WTC11 (cell line): ENCODE measurements at regions not wholly inside any gene's neighbourhood (a gene's known extent, or its start where the extent isn't known, plus 50 kb on each side); places are given as distances from the start of the nearest gene placed in this dataset.
"Not testable (repeated sequence)": the region's sequence is repeated elsewhere in the genome, so short reads cannot be mapped to it uniquely, and the experiment has no call there.

Experiments
- ATAC-seq: fragments of 200-7000 bp; cut with Tn5 transposase; 2 replicates; pipeline ENCODE4 v1.10.0; 2021; ENCODE audit warnings: mild to moderate bottlenecking, moderate library complexity
- CTCF ChIA-PET: fragments of 300-600 bp; sonication (Branson Sonifier 250); formaldehyde crosslinking; loops from one replicate; lab custom pipeline; 2021; ENCODE audit warnings: antibody characterized with exemption; lab: Charles Lee
- POLR2A ChIA-PET: fragments of 350-600 bp; sonication (Branson Sonifier 250); formaldehyde crosslinking; loops from one replicate; lab custom pipeline; 2021; ENCODE audit warnings: antibody characterized with exemption; lab: Charles Lee
- DNase-seq: peaks from one replicate; pipeline ENCODE4 v3.0.0; 2021; ENCODE audit warnings: low spot score
- H3K27ac Mint-ChIP-seq: 2 replicates; pipeline ENCODE4 v1.8.0; 2021; ENCODE audit warnings: mixed read lengths
- H3K27me3 Mint-ChIP-seq: 2 replicates; pipeline ENCODE4 v1.8.0; 2021; ENCODE audit warnings: low read depth, mild to moderate bottlenecking, moderate library complexity, mixed read lengths
- H3K36me3 Mint-ChIP-seq: 2 replicates; pipeline ENCODE4 v1.8.0; 2021; ENCODE audit warnings: mixed read lengths
- H3K4me1 Mint-ChIP-seq: 2 replicates; pipeline ENCODE4 v1.8.0; 2022; ENCODE audit warnings: mixed read lengths
- H3K4me3 Mint-ChIP-seq: 2 replicates; pipeline ENCODE4 v1.8.0; 2021; ENCODE audit warnings: mild to moderate bottlenecking, moderate library complexity, mixed read lengths
- H3K9me3 Mint-ChIP-seq: 2 replicates; pipeline ENCODE4 v1.8.0; 2021; ENCODE audit warnings: mixed read lengths
- CTCF ChIP-seq: fragments of 200-600 bp; IDR thresholded peaks from 2 replicates; pipeline ENCODE4 v1.8.0; 2022; ENCODE audit warnings: antibody characterized with exemption
- ESRRA ChIP-seq: sonication (generic); formaldehyde crosslinking; IDR thresholded peaks from 2 replicates; pipeline ENCODE4 v1.8.1; 2022; ENCODE audit warnings: mild to moderate bottlenecking, missing genetic modification reagents, borderline replicate concordance
- HMGA2 ChIP-seq: fragments of 250-450 bp; sonication (Bioruptor Pico); IDR thresholded peaks from 2 replicates; pipeline ENCODE4 v1.4.0; 2021; ENCODE audit warnings: mild to moderate bottlenecking, moderate library complexity
- IRF2 ChIP-seq: sonication (generic); formaldehyde crosslinking; IDR thresholded peaks from 2 replicates; pipeline ENCODE4 v1.8.0; 2022; ENCODE audit warnings: low read depth, missing genetic modification reagents, borderline replicate concordance
- NR1H2 ChIP-seq: sonication (generic); formaldehyde crosslinking; IDR thresholded peaks from 2 replicates; pipeline ENCODE4 v1.9.0; 2021; ENCODE audit warnings: mild to moderate bottlenecking, moderate library complexity, missing genetic modification reagents
- PREB ChIP-seq: sonication (generic); formaldehyde crosslinking; IDR thresholded peaks from 2 replicates; pipeline ENCODE4 v1.8.1; 2022; ENCODE audit warnings: mild to moderate bottlenecking, missing genetic modification reagents, moderate library complexity, borderline replicate concordance
- RORB ChIP-seq: fragments of 250-450 bp; sonication (Bioruptor Pico); IDR thresholded peaks from 2 replicates; pipeline ENCODE4 v1.9.0; 2021; ENCODE audit warnings: mild to moderate bottlenecking
- ZNF263 ChIP-seq: sonication (generic); formaldehyde crosslinking; IDR thresholded peaks from 2 replicates; pipeline ENCODE4 v1.8.1; 2022; ENCODE audit warnings: low read depth, mild to moderate bottlenecking, moderate library complexity, missing genetic modification reagents
- ZNF317 ChIP-seq: sonication (generic); formaldehyde crosslinking; IDR thresholded peaks from 2 replicates; pipeline ENCODE4 v1.8.1; 2023; ENCODE audit warnings: low read depth, mild to moderate bottlenecking, moderate library complexity, missing genetic modification reagents, borderline replicate concordance
- ZNF425 ChIP-seq: fragments of 250-450 bp; sonication (Bioruptor Pico); conservative IDR thresholded peaks from 2 replicates; pipeline ENCODE4 v1.9.0; 2021; ENCODE audit warnings: mild to moderate bottlenecking

GRCh38 chr13:22945321-22946226 is 235.2 kb upstream of the SGCG start (continued):
- TF ChIP-seq ZNF425 (CRISPR knock-in tag), result no peak

DNA sequence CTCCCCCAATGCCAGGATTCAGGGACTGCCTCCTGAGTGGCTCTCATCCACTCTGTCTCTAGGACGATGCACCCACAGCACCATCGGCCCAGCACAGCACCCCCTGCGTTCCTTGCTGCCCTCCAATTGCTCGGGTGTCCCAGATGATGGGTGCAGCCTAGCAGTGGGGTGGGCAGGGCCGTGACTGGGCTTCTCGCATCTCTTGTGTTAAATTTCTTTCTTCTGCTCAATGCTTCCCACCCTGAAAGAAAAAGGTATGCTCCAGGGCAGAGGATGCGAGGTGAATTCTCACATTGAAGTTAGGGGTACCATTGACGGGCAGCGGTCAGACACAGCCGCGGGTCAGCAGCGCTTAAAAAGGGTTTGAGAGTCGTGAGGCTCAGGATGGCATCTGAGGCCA is 232.4 kb upstream of the SGCG start:
- Mint-ChIP-seq H3K27me3 (no peaks in the 10 kb centered on the region), H3K9me3 (peaks cover 42% of the 10 kb centered on the region), H3K4me1 (no peaks in the 10 kb centered on the region), H3K27ac (no peak overlapping the region), H3K36me3 (peaks cover 25% of the 10 kb centered on the region), H3K4me3 (no peak overlapping the region)
- ChIA-PET CTCF (no interaction called here), POLR2A (no interaction called here)
- no peak for DNase-seq
- no peak for ATAC-seq
- TF ChIP-seq RORB (no peak), IRF2 (no peak), HMGA2 (CRISPR knock-in tag) (no peak), PREB (no peak), ZNF263 (CRISPR knock-in tag) (no peak), ZNF425 (CRISPR knock-in tag) (no peak), CTCF (no peak), ESRRA (CRISPR knock-in tag) (no peak), NR1H2 (CRISPR knock-in tag) (no peak)

DNA sequence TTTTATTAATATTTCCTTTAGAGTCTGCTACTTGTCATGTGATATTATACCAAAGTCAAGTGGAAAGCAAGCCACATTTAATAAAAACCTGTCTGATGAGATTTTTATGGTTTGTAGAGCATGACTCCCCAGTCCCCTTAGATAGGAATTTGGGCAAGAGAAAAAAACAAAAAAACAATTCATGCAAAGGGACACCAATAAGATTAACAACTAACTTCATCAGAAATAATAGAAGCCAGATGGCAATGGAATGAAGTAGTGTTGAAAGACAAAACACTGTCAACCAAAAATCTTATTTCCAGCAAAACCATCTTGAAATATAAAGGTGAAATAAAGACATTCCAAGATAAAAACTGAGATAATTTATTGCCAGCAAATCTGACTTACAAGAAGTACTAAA is 228.8 kb upstream of the SGCG start:
- H3K27me3 Mint-ChIP-seq, ATAC-seq, CTCF ChIA-PET, H3K27ac Mint-ChIP-seq, DNase-seq, H3K4me1 Mint-ChIP-seq, POLR2A ChIA-PET, H3K4me3 Mint-ChIP-seq: not testable (repeated sequence)
- Mint-ChIP-seq H3K36me3 (peaks cover 28% of the 10 kb centered on the region), H3K9me3 (peaks cover 54% of the 10 kb centered on the region)
- peak; percentile 84 for TF ChIP-seq ZNF317

DNA sequence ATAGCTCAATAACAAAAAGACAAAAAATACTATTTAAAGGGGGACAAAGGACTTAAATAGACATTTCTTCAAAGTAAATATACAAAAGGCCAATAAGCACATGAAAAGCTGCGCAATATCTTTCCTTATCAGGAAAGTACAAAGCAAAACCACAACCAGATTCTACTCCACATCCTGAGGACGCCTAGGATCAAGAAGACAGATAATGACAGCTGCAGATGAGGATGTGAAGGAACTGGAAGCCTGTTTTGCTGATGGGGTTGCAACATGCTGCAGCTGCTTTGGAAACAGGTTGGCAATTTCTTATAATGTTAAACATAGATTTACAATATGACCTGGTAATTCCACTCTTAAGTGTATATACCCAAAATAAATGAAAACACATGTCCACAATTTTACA is 225.6 kb upstream of the SGCG start:
- DNase-seq, H3K27me3 Mint-ChIP-seq, CTCF ChIA-PET, H3K4me3 Mint-ChIP-seq, H3K4me1 Mint-ChIP-seq, H3K27ac Mint-ChIP-seq, POLR2A ChIA-PET, ATAC-seq: not testable (repeated sequence)
- Mint-ChIP-seq H3K36me3 (peaks cover 26% of the 10 kb centered on the region), H3K9me3 (peaks cover 44% of the 10 kb centered on the region)
